AG04450 (cell line): ENCODE measurements at regions not wholly inside any gene's neighbourhood (a gene's known extent, or its start where the extent isn't known, plus 50 kb on each side); places are given as distances from the start of the nearest gene placed in this dataset.

Experiments used
- CTCF ChIA-PET: fragments of 300-600, 350-600 bp; formaldehyde crosslinking; extraction: SDS; loops from one replicate; lab custom pipeline; 2022; ENCODE audit warnings: antibody characterized with exemption, inconsistent platforms; lab: Charles Lee
- POLR2A ChIA-PET: fragments of 350-600 bp; formaldehyde crosslinking; extraction: SDS; loops from one replicate; lab custom pipeline; 2021; ENCODE audit warnings: antibody characterized with exemption, inconsistent platforms; lab: Yijun Ruan, JAX
- DNase-seq: peaks from one replicate; pipeline ENCODE4 v3.0.0-alpha.2; 2011; ENCODE audit warnings: low read depth, low spot score
- H3K27ac ChIP-seq: one replicate; pipeline ENCODE4 v1.5.1; 2012; ENCODE audit warnings: low read depth, low read length, control low read depth
- H3K27me3 ChIP-seq: one replicate; pipeline ENCODE4 v1.6.0; 2012; ENCODE audit warnings: low read length; ENCODE audit not compliant: control insufficient read depth, insufficient read depth
- H3K4me3 ChIP-seq: 2 replicates; pipeline ENCODE4 v1.5.1; 2011; ENCODE audit warnings: mild to moderate bottlenecking, low read depth, low read length, control low read depth
- H3K9me3 ChIP-seq: 2 replicates; pipeline ENCODE4 v1.5.1; 2012; ENCODE audit warnings: low read length; ENCODE audit not compliant: control insufficient read depth, insufficient read depth
- CTCF ChIP-seq: IDR thresholded peaks from 2 replicates; pipeline ENCODE4 v1.5.1; 2011; ENCODE audit warnings: low read depth, low read length, control low read depth, inconsistent platforms

DNA sequence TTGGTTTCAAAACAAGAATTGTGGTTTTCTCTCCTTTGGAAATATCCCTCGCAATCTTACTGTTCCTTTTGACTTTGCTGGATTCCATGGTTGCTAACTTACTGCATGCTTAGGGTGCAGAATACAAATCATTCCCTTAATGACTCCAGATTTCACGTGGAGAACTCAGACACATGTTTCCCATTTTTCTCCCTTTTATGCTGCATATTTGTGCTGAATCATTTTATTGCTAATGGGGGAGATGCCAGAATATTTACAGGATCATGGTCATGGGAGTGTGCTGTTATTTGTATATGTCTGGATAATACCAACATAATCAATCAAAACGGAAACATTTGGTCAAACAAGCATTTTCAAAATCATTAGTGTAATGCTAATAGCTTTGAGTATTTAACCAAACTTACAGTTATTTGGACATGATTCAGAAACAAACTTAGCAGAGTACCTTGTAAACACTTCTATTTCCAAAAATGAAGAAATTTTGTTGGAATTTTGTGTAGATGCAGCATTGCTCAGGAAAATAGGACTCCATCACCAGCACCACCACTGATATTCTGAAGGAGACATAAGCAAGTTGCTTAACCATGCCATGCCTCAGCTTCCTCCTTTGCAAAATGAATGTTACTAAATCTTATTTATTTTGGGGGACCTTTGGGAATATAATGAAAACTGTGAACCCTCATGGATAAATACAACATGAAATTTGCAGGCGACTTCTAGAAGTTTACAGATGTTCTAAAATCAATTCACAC, 122.5 kb upstream of the RND3 start:
- no peak for TF ChIP-seq CTCF
- POLR2A ChIA-PET = interaction anchor here (0.6 to 1.3 kb wide), 8 partner anchors 8 to 266 kb away, joined by 3 to 5 read pairs (median 3); no protein-coding TSS in a partner anchor
- peak; percentile 83 for DNase-seq
- no peak overlapping the region for H3K27ac ChIP-seq
- H3K9me3 ChIP-seq = no peaks in the 10 kb centered on the region
- no peaks in the 10 kb centered on the region for H3K27me3 ChIP-seq
- CTCF ChIA-PET = interaction anchor here (0.6 to 3.0 kb wide), 2 partner anchors 595 to 629 kb away, joined by 3 to 10 read pairs; no protein-coding TSS in a partner anchor
- H3K4me3 ChIP-seq = no peak overlapping the region

DNA sequence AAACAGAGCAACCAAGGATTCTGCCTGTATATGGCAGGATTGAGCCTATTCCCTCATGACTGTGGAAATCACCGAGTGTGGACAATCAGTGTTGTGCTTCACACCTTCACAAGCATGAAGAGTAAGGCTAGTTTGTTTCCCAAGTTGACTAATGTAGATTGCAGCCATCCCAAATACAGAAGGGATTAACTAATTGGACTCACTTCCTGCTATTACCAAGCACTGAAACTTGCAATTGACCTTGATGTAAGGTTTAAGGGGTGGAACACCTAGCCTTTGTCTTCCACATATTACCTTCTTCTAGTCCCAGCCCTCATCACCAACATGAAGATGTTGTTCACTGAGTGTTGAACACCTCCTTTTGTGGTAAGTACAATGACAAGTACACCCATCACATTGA, 120.9 kb upstream of the RND3 start:
- no peak for TF ChIP-seq CTCF
- CTCF ChIA-PET = interaction anchor here (1.1 to 1.3 kb wide), 2 partner anchors 307 to 630 kb away, joined by 3 to 4 read pairs; no protein-coding TSS in a partner anchor
- Histone ChIP-seq H3K4me3 (no peak overlapping the region), H3K27me3 (no peaks in the 10 kb centered on the region), H3K9me3 (no peaks in the 10 kb centered on the region), H3K27ac (no peak overlapping the region)
- DNase-seq = no peak
- POLR2A ChIA-PET = interaction anchor here (0.6 kb wide), 1 partner anchor 127 kb away, joined by 3 read pairs; no protein-coding TSS in a partner anchor

GRCh38 chr2:150607390-150607811, 119.9 kb upstream of the RND3 start:
- H3K27ac ChIP-seq = no peak overlapping the region
- H3K27me3 ChIP-seq = no peaks in the 10 kb centered on the region
- POLR2A ChIA-PET = no interaction called here
- TF ChIP-seq CTCF = no peak
- CTCF ChIA-PET = no interaction called here
- DNase-seq = no peak
- no peak overlapping the region for H3K4me3 ChIP-seq
- H3K9me3 ChIP-seq = no peaks in the 10 kb centered on the region

GRCh38 chr2:150606380-150607060, 119.1 kb upstream of the RND3 start:
- Histone ChIP-seq H3K27ac (no peak overlapping the region), H3K27me3 (no peaks in the 10 kb centered on the region), H3K4me3 (no peak overlapping the region), H3K9me3 (no peaks in the 10 kb centered on the region)
- ChIA-PET CTCF (no interaction called here), POLR2A (no interaction called here)
- no peak for TF ChIP-seq CTCF
- no peak for DNase-seq

- DNase-seq = no peak
- no peaks in the 10 kb centered on the region for H3K27me3 ChIP-seq
- no peaks in the 10 kb centered on the region for H3K9me3 ChIP-seq
- no peak overlapping the region for H3K4me3 ChIP-seq
- POLR2A ChIA-PET = no interaction called here
- no peak for TF ChIP-seq CTCF
- CTCF ChIA-PET = no interaction called here
- H3K27ac ChIP-seq = no peak overlapping the region
Observed at GRCh38 chr2:150605664-150606063, 118.2 kb upstream of the RND3 start.
